ENCODE measurements at regions not wholly inside any gene's neighbourhood (a gene's known extent, or its start where the extent isn't known, plus 50 kb on each side); places are given as distances from the start of the nearest gene placed in this dataset.
"Not testable (repeated sequence)": the region's sequence is repeated elsewhere in the genome, so short reads cannot be mapped to it uniquely, and the experiment has no call there.

DNA sequence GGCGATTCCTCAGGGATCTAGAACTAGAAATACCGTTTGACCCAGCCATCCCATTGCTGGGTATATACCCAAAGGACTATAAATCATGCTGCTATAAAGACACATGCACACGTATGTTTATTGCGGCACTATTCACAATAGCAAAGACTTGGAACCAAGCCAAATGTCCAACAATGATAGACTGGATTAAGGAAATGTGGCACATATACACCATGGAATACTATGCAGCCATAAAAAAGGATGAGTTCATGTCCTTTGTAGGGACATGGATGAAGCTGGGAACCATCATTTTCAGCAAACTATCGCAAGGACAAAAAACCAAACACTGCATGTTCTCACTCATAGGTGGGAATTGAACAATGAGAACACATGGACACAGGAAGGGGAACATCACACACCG is 311.1 kb downstream of the PTGER3 start:
- H3K9me3 Mint-ChIP-seq: peaks cover 4 to 13% (median 5%) of the 10 kb centered on the region in 3 donors
- H3K4me3 Mint-ChIP-seq, H3K27ac Mint-ChIP-seq, H3K27me3 Mint-ChIP-seq, H3K36me3 Mint-ChIP-seq, H3K4me1 Mint-ChIP-seq: not testable (repeated sequence)

DNA sequence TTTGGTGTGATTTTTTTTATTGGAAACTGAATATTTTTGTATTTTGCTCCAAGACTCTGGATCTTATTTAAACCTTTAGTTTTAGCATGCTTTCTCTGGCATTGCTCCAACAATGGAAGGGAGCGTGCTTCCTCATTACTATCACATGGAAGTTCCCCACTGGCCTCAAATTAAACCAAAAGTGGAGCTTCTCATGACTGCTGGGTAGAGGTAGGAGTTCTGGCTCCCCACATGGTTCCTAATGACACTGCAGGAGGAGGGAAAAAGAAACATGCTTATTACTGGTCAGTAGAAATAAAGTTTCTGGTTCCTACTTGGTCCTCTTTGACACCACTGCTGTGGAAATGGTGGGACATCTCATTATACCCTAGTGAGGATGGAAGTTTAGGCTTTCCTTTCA is 310.5 kb downstream of the PTGER3 start:
- Mint-ChIP-seq H3K4me3 (no peak overlapping the region), H3K4me1 (no peaks in the 10 kb centered on the region), H3K27ac (no peak overlapping the region), H3K9me3 (peaks cover 5 to 17% (median 7%) of the 10 kb centered on the region in 3 donors), H3K36me3 (no peaks in the 10 kb centered on the region), H3K27me3 (no peaks in the 10 kb centered on the region)

DNA sequence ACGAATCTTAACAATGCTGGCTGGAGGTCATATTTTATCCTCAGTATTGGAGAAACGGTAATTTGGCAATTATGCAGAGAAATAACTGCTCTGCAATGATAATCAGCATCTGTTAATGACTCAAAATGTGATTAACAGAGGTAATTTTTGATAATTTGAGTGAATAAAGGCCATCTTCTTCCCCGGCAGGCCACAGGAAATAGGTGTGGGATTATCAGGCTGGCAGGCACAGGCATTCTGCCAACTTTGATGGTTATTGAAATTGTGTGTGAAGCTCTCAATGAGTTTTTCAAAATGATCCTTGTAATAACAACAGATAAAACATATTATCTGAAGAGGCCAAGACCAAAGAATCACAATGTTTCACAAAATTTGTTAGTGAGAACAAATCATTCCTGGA is 309.0 kb downstream of the PTGER3 start:
- H3K9me3 Mint-ChIP-seq: peaks cover 8 to 22% (median 11%) of the 10 kb centered on the region in 3 donors
- H3K4me1 Mint-ChIP-seq: no peaks in the 10 kb centered on the region
- H3K4me3 Mint-ChIP-seq: no peak overlapping the region
- no peaks in the 10 kb centered on the region for H3K36me3 Mint-ChIP-seq
- H3K27ac Mint-ChIP-seq: no peak overlapping the region
- H3K27me3 Mint-ChIP-seq: no peaks in the 10 kb centered on the region

DNA sequence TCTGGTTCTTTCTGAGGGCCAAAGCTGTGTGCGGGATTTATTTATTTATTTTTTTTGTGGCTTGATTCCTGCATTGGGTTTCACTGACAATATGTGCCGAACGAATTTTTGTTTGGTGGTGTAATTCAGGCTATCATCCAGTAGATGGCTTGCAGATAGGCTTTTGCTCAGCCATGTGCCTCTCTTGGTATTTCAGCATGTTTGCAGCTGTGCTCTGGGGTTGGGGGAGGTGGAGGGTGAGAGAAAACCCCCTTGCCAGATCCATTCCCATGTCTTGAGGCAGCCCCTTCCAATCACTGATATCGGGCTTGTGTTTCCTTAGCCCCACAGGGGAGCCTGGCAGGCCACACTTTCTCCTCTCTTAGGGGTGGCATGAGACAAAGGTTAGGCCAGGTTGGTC is 302.4 kb downstream of the PTGER3 start:
- H3K36me3 Mint-ChIP-seq: no peaks in the 10 kb centered on the region
- no peaks in the 10 kb centered on the region for H3K4me1 Mint-ChIP-seq
- no peak overlapping the region for H3K4me3 Mint-ChIP-seq
- no peak overlapping the region for H3K27ac Mint-ChIP-seq
- H3K9me3 Mint-ChIP-seq: peaks cover 15 to 41% (median 22%) of the 10 kb centered on the region in 3 donors
- no peaks in the 10 kb centered on the region for H3K27me3 Mint-ChIP-seq

DNA sequence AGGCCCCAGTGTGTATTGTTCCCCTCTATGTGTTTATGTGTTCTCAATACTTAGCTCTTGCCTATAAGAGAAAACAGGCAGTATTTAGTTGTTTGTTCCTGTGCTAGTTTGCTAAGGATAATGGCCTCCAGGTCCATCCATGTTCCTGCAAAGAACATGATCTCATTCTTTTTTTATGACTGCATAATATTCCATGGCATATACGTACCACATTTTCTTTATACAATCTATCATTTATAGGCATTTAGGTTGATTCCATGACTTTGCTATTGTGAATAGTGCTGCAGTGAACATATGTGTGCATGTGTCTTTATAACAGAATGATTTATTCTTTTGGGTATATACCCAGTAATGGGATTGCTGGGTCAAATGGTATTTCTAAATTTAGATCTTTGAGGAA is 301.6 kb downstream of the PTGER3 start:
- Mint-ChIP-seq H3K9me3 (peaks cover 17 to 42% (median 18%) of the 10 kb centered on the region in 3 donors), H3K4me3 (peak overlapping the region in 1 of 4 donors; percentile 5)
- not testable (repeated sequence) for H3K4me1 Mint-ChIP-seq, H3K27ac Mint-ChIP-seq, H3K36me3 Mint-ChIP-seq, H3K27me3 Mint-ChIP-seq

DNA sequence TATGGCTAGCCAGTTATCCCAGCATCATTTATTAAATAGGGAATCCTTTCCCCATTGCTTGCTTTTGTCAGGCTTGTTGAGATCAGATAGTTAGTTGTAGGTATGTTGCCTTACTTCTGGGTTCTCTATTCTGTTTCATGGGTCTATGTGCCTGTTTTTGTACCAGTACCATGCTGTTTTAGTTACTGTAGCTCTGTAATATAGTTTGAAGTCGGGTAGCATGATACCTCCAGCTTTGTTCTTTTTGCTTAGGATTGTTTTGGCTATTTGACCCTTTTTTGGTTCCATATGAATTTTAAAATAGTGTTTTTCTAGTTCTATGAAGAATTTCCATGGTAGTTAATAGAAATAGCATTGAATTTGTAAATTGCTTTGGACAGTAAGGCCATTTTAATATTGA is 300.5 kb downstream of the PTGER3 start:
- H3K27me3 Mint-ChIP-seq, H3K4me3 Mint-ChIP-seq, H3K36me3 Mint-ChIP-seq, H3K27ac Mint-ChIP-seq, H3K4me1 Mint-ChIP-seq: not testable (repeated sequence)
- peaks cover 13 to 33% (median 17%) of the 10 kb centered on the region in 3 donors for H3K9me3 Mint-ChIP-seq

DNA sequence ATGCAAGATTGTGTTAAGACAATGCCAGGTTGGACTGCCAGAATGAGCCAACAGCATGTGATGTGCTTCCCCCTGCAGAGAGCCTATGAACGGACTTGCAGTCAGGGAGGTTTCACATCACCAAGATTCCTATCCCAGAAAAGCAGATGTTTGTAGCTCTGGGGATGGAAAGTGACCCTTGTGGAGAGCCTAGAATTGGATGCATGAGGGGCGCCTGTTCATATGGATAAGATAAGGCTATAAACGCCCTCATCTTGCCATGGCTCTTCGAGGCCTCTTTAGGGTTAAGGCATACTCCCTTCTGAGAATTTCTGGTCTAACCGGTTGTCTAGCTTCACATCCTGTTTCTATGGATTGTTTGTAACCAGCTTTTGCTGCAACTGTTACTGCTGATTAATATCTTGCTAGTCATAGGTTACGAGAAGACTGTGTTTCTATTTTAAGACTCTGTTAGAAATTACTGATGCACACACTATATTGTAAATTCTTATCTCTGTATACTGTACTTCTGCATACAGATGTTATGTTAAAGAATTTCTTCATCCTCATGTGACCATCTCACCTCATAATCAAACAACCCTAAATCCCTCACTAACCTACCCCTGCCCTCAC is 295.8 kb downstream of the PTGER3 start:
- peaks cover 7 to 23% (median 8%) of the 10 kb centered on the region in 3 donors for H3K9me3 Mint-ChIP-seq
- not testable (repeated sequence) for H3K4me1 Mint-ChIP-seq, H3K27me3 Mint-ChIP-seq, H3K36me3 Mint-ChIP-seq, H3K27ac Mint-ChIP-seq, H3K4me3 Mint-ChIP-seq

DNA sequence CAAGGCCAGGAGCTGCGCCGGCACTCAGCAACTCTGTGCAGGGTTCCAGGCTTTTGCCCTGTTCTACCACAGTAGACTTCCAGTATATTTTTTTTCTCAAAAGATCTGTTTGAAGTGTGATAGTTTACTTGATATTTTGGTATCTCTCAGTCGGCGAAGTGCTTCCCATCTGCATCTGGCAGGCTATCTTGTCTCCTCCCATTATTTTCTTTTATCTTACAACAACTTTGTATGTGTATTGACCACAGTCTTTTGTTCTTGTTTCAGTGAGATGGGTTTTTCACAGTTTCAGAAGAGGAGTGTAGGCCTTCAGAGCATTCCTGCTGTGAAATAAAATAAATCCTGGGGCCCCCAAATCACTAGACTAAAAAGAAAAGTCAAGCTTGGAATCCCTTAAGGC is 292.9 kb downstream of the PTGER3 start:
- Mint-ChIP-seq H3K27me3 (peaks cover 1% of the 10 kb centered on the region), H3K27ac (no peak overlapping the region), H3K9me3 (peaks cover 0 to 9% (median 7%) of the 10 kb centered on the region in 3 donors), H3K4me1 (peaks cover 0 to 3% (median 0%) of the 10 kb centered on the region in 3 donors), H3K36me3 (no peaks in the 10 kb centered on the region), H3K4me3 (no peak overlapping the region)

DNA sequence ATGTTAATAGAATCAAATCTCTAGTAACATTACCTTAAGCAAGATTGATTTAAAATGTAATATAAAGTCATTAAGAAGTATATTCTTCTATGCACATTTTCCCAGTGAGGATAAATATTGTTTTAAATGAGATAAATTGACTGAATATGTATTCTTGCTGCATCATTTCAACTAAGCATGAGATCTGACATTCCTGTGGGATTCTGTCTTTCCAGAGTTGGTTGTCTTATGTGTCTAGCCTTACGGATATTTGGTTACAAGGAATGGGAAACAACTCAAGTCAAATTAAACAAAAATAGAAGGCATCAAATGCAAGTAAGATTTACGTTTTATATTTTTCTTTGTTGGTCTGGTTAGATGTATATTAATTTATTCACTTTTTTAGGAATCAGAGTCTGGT is 287.5 kb downstream of the PTGER3 start:
- Mint-ChIP-seq H3K4me3 (no peak overlapping the region), H3K27ac (no peak overlapping the region), H3K4me1 (no peaks in the 10 kb centered on the region), H3K9me3 (peaks cover 0 to 3% (median 0%) of the 10 kb centered on the region in 3 donors), H3K36me3 (no peaks in the 10 kb centered on the region), H3K27me3 (peaks cover 1% of the 10 kb centered on the region)

DNA sequence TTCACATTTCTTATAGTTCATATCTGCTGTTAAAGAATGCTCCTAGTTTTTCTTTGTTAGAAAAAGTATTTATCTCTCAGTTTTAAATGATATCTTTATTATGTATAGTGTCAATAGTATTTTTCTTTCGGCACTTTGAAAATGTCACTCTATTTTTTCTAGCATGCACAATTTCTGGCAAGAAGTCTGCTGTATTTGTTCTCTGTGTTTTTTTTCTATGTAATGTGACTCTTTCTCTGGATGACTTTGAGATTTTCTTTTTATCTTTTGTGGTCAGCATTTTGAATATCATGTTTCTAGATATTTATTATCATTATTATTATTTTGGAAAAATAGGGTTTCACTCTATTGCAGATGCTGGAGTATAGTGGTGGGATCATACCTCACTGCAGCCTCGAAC is 285.2 kb downstream of the PTGER3 start:
- Mint-ChIP-seq H3K36me3 (no peaks in the 10 kb centered on the region), H3K4me3 (no peak overlapping the region), H3K27ac (no peak overlapping the region), H3K27me3 (peaks cover 1% of the 10 kb centered on the region), H3K9me3 (peaks cover 0 to 3% (median 0%) of the 10 kb centered on the region in 3 donors), H3K4me1 (no peaks in the 10 kb centered on the region)

DNA sequence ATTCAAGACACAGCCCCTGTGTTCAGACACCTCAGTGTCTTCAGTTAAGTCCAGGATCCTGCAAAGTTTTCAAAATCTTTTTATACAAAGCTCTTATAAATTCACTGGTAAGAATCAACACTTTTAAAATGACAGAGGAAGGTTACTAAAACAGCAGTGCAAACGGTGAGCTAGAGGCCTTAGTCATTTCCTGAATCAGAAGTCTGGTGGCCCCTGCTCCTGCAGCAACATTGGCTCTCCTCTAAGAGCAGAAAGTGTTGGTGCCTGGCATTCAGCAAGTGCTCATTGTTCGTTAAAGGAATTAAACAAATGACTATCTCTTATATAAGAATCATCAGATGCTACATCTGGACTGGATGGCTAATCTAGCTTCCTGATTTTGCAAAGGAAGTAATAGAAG is 282.9 kb downstream of the PTGER3 start:
- no peak overlapping the region for H3K4me3 Mint-ChIP-seq
- no peaks in the 10 kb centered on the region for H3K27me3 Mint-ChIP-seq
- H3K27ac Mint-ChIP-seq: no peak overlapping the region
- H3K9me3 Mint-ChIP-seq: peaks cover 0 to 3% (median 3%) of the 10 kb centered on the region in 3 donors
- no peaks in the 10 kb centered on the region for H3K4me1 Mint-ChIP-seq
- H3K36me3 Mint-ChIP-seq: no peaks in the 10 kb centered on the region

DNA sequence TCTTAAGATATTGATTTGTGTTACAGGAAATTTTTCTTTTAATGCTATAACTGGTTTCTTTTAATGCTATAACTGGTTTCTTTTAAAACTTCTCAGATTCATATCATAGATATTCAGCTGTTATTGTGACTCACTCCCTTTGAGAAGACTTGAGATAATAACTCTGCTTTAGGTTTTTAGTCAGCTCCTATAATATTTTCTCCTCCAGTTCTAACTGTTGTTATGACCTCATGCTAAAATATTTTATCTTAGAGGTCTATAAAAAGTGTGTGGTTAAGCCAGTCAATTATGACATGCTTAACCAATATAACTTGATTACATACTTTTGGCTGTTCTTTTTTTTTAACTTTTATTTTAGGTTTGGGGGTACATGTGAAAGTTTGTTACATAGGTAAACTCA is 280.2 kb downstream of the PTGER3 start:
- H3K36me3 Mint-ChIP-seq: no peaks in the 10 kb centered on the region
- no peak overlapping the region for H3K4me3 Mint-ChIP-seq
- H3K9me3 Mint-ChIP-seq: peaks cover 6 to 16% (median 8%) of the 10 kb centered on the region in 3 donors
- no peak overlapping the region for H3K27ac Mint-ChIP-seq
- no peaks in the 10 kb centered on the region for H3K27me3 Mint-ChIP-seq
- H3K4me1 Mint-ChIP-seq: no peaks in the 10 kb centered on the region

DNA sequence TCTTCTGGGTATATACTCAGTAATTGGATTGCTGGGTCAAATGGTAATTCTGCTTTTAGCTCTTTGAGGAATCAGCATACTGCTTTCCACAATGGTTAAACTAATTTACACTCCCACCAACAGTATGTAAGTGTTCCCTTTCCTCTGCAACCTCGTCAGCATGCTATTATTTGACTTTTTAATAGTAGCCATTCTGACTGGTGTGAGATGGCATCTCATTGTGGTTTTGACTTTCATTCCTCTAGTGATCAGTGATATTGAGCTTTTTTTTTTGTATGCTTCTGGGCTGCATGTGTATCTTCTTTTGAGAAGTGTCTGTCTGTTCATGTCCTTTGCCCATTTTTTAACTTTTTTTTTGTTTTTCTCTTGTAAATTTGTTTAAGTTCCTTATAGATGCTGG is 279.4 kb downstream of the PTGER3 start:
- Mint-ChIP-seq H3K27ac (no peak overlapping the region), H3K9me3 (peaks cover 6 to 15% (median 8%) of the 10 kb centered on the region in 3 donors), H3K4me1 (no peaks in the 10 kb centered on the region), H3K27me3 (no peaks in the 10 kb centered on the region), H3K4me3 (no peak overlapping the region), H3K36me3 (no peaks in the 10 kb centered on the region)

DNA sequence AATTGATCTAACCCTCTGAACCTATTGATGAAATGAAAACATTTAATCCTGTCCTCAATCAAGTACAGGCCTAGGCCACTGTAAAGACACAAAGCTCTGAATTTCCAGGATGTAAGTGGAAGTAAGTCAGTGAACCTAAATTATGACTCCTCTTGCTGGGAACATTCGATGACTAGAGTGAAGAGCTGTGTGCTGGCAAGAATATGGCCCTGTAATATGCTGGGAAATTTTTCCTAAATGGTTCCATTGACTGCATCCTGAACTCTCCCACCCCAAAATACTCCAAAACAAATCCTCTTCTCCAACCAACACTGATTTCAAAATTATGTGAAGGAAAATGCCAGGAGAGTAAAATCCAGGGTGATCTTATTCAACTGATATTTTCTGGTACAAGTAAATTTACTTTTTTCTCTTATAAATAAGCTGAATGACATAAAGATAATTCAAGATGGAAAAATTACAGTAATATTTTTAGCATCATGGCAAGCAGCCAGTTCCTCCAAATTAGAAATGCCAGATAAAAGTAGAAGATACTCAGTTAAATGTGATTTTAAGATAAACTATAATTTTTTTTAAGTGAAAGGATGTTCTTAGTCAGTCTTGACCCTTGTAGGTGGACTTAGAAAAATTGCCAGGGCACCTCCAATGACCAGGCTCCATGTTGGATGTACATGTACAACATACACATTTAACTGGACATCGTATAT is 269.4 kb downstream of the PTGER3 start:
- H3K27ac Mint-ChIP-seq: no peak overlapping the region
- H3K36me3 Mint-ChIP-seq: no peaks in the 10 kb centered on the region
- no peaks in the 10 kb centered on the region for H3K27me3 Mint-ChIP-seq
- no peak overlapping the region for H3K4me3 Mint-ChIP-seq
- H3K4me1 Mint-ChIP-seq: peaks cover 0 to 3% (median 0%) of the 10 kb centered on the region in 3 donors
- H3K9me3 Mint-ChIP-seq: peaks cover 0 to 4% (median 2%) of the 10 kb centered on the region in 3 donors

DNA sequence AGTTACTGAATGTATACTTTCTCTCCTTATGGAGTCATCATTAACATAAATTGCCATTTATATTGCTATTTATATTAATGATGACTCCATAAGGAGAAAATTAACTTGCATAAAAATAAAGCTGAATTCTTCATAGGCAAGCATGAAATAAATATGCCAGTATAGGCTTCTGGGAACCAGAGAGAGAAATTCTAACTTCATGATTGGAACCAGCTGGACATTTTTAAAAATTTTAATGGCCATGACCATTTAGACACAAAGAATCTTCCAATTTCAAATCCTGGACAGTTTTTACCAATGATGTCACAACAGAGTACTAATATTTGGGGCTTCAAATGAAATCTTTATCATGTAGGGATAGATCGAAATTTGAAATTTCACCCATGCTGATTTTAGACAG is 268.7 kb downstream of the PTGER3 start:
- Mint-ChIP-seq H3K4me1 (peaks cover 0 to 3% (median 0%) of the 10 kb centered on the region in 3 donors), H3K4me3 (no peak overlapping the region), H3K27me3 (no peaks in the 10 kb centered on the region), H3K27ac (no peak overlapping the region), H3K9me3 (peaks cover 0 to 4% (median 2%) of the 10 kb centered on the region in 3 donors), H3K36me3 (no peaks in the 10 kb centered on the region)

DNA sequence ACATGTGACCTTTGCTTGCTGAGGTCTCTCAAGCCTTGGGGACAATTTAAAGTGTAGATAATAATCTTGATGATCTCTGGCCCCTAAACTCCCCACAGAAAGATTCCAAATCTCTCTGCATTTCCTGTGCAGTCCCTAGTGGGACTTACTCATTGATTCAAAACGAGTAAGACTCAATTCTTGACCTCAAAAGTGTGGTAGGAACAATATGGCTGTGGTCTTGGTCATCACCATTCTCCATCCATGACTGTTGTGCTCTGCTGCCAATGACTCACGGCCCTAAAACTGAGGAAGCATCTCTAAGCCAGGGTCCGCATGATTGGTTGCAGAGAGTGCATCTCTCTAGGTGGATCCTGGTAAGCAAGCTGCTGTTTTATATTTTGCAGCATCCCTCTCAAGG is 268.0 kb downstream of the PTGER3 start:
- Mint-ChIP-seq H3K27me3 (no peaks in the 10 kb centered on the region), H3K4me1 (peaks cover 0 to 3% (median 0%) of the 10 kb centered on the region in 3 donors), H3K9me3 (peaks cover 0 to 4% (median 2%) of the 10 kb centered on the region in 3 donors), H3K36me3 (no peaks in the 10 kb centered on the region), H3K4me3 (no peak overlapping the region), H3K27ac (no peak overlapping the region)

All from IgD-negative memory B cell (primary cell).